BLaER1 treated with 17β-estradiol and CSF1 and Interleukin-3, amounts not matched to agents 10 nM and 100 nM (cell line): ENCODE measurements at regions not wholly inside any gene's neighbourhood (a gene's known extent, or its start where the extent isn't known, plus 50 kb on each side); places are given as distances from the start of the nearest gene placed in this dataset.

Source experiments
- H3K27ac ChIP-seq, 11 experiments: shearing (Covaris generic); formaldehyde crosslinking; 2 replicates each; pipeline ENCODE4 v1.8.1; 2022
- H3K27me3 ChIP-seq, 11 experiments: shearing (Covaris generic); formaldehyde crosslinking; 2 replicates each; pipeline ENCODE4 v1.8.1; 2022
- H3K36me3 ChIP-seq, 11 experiments: shearing (Covaris generic); formaldehyde crosslinking; 2 replicates each; pipeline ENCODE4 v1.8.1; 2022
- H3K4me1 ChIP-seq, 10 experiments: shearing (Covaris generic); formaldehyde crosslinking; 2 replicates each; pipeline ENCODE4 v1.8.1; 2022
- H3K4me2 ChIP-seq, 11 experiments: shearing (Covaris generic); formaldehyde crosslinking; 2 replicates each; pipeline ENCODE4 v1.8.1; 2022
- H3K4me3 ChIP-seq, 10 experiments: shearing (Covaris generic); formaldehyde crosslinking; 2 replicates each; pipeline ENCODE4 v1.8.1; 2022
- H3K9ac ChIP-seq, 11 experiments: shearing (Covaris generic); formaldehyde crosslinking; 2 replicates each; pipeline ENCODE4 v1.8.1; 2022
- H3K9me3 ChIP-seq, 11 experiments: shearing (Covaris generic); formaldehyde crosslinking; replicated peaks in 1 of 11; 2 replicates each; pipeline ENCODE4 v1.8.1; 2022
- H4K20me1 ChIP-seq, 11 experiments: shearing (Covaris generic); formaldehyde crosslinking; 2 replicates each; pipeline ENCODE4 v1.8.1; 2022
- Cebpa-rat ChIP-seq, 11 experiments: shearing (Covaris generic); IDR thresholded peaks; 2 replicates each; pipeline ENCODE4 v1.8.1; 2022

DNA sequence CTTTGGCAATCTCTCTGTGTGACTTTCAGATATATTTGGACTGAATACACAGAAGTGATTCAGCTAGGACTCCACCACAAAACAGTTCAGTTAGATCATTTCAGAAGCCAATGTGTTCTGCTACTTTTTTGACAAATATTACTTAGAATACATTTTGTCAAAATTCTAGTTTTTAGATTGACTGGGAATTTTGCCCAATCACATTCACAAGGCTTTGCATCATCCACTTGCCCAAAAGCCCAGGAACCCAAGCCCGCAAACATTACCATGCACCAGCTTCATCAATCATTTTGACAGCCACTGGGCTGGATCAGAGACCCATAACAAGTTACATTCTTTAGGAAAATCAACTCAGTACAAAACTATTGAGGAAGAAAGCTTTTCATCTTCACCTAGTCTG lies 256.6 kb upstream of the NDST3 start:
- Histone ChIP-seq H3K27ac (no peak overlapping the region), H4K20me1 (no peaks in the 10 kb centered on the region), H3K27me3 (no peaks in the 10 kb centered on the region), H3K4me1 (peaks cover 0 to 7% (median 0%) of the 10 kb centered on the region in 10 experiments; a peak in 1 of 20 replicates), H3K9ac (no peak overlapping the region), H3K9me3 (no peaks in the 10 kb centered on the region), H3K36me3 (no peaks in the 10 kb centered on the region), H3K4me3 (no peak overlapping the region), H3K4me2 (no peak overlapping the region)
- TF ChIP-seq Cebpa-rat (IDR thresholded peaks at IDR 0.05), result no peak

GRCh38 chr4:117783716-117784115 lies 250.6 kb upstream of the NDST3 start:
- TF ChIP-seq Cebpa-rat (IDR thresholded peaks at IDR 0.05), result no peak
- Histone ChIP-seq H3K4me2 (no peak overlapping the region), H3K9ac (no peak overlapping the region), H4K20me1 (no peaks in the 10 kb centered on the region), H3K27ac (no peak overlapping the region), H3K9me3 (no peaks in the 10 kb centered on the region), H3K4me3 (no peak overlapping the region), H3K4me1 (no peaks in the 10 kb centered on the region), H3K27me3 (no peaks in the 10 kb centered on the region), H3K36me3 (no peaks in the 10 kb centered on the region)

GRCh38 chr4:117784266-117784665 lies 250.0 kb upstream of the NDST3 start:
- Histone ChIP-seq H3K9me3 (no peaks in the 10 kb centered on the region), H3K4me3 (no peak overlapping the region), H3K9ac (no peak overlapping the region), H4K20me1 (no peaks in the 10 kb centered on the region), H3K4me2 (no peak overlapping the region), H3K4me1 (no peaks in the 10 kb centered on the region), H3K36me3 (no peaks in the 10 kb centered on the region), H3K27ac (no peak overlapping the region), H3K27me3 (no peaks in the 10 kb centered on the region)
- TF ChIP-seq Cebpa-rat (IDR thresholded peaks at IDR 0.05), result no peak

DNA sequence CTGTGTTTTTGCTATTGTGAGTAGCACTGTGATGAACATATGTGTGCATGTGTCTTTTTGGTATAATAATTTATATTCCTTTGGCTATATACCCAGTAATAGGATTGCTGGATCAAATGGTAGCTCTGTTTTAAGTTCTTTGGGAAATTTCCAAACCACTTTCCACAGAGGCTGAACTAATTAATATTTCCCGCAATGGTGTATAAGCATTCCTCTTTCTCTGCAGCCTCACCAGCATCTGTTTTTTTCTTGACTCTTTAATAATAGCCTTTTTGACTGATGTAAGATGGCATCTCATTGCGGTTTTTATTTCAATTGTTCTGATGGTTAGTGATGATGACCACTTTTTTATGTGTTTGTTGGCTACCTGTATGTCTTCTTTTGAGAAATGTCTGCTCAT lies 247.7 kb upstream of the NDST3 start:
- Histone ChIP-seq H3K4me1 (no peaks in the 10 kb centered on the region), H4K20me1 (no peaks in the 10 kb centered on the region), H3K9ac (no peak overlapping the region), H3K36me3 (no peaks in the 10 kb centered on the region), H3K4me3 (no peak overlapping the region), H3K9me3 (no peaks in the 10 kb centered on the region), H3K27ac (no peak overlapping the region), H3K27me3 (no peaks in the 10 kb centered on the region), H3K4me2 (no peak overlapping the region)
- TF ChIP-seq Cebpa-rat (IDR thresholded peaks at IDR 0.05), result no peak

DNA sequence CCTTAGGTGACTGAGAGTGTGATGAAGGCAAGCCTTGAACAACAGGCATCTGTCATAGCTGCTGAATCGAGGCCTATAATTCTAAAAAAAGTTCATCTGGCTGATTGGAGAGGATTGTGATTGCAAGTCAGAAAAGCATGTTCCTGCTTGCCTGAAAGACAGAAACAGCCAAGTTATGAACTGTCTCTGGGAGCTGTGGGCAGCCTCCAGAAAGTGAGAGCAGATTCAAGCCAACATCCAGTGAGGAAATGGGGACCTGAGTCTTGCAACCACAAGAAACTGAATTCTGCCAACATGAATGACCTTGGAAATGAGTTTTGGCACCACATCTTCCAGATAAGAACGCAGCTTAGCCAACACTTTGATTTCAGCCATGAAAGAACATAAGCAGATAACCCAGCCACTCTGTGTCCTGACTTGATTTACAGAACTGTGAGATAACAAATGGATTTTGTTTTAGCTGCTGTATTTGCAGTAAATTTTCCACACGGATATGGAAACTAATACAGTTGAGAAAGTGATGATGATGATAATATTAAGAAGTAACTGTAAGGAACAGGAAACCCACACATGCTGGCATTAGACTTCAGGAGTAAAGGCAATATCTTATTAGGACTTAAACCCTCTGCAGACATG lies 240.3 kb upstream of the NDST3 start:
- Histone ChIP-seq H3K9ac (no peak overlapping the region), H3K27me3 (no peaks in the 10 kb centered on the region), H3K36me3 (no peaks in the 10 kb centered on the region), H4K20me1 (no peaks in the 10 kb centered on the region), H3K27ac (no peak overlapping the region), H3K9me3 (no peaks in the 10 kb centered on the region), H3K4me3 (no peak overlapping the region), H3K4me2 (no peak overlapping the region), H3K4me1 (no peaks in the 10 kb centered on the region)
- TF ChIP-seq Cebpa-rat (IDR thresholded peaks at IDR 0.05), result no peak

DNA sequence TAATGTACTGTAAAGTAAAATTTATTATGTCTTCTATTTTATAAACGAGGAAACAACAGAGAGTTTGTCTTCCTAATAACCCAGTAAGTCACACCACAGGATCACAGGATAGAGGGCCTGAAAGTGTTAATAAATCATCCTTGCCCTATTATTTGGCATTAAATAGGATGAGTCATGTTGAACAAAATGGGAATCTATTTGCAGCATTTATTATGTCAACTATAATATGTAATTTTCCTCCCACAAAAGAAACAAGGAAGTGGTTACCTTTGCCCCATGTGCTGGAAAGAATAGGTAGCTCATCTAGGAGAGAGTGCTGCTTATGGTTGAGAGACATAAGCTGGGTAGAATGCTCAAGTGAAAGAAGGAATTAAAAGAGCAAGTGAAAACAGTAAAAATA lies 237.6 kb upstream of the NDST3 start:
- H3K4me3 ChIP-seq, result no peak overlapping the region
- H3K27me3 ChIP-seq, result no peaks in the 10 kb centered on the region
- no peaks in the 10 kb centered on the region for H4K20me1 ChIP-seq
- no peak overlapping the region for H3K27ac ChIP-seq
- no peak overlapping the region for H3K9ac ChIP-seq
- no peak overlapping the region for H3K4me2 ChIP-seq
- no peaks in the 10 kb centered on the region for H3K4me1 ChIP-seq
- no peaks in the 10 kb centered on the region for H3K36me3 ChIP-seq
- H3K9me3 ChIP-seq, result no peaks in the 10 kb centered on the region
- no peak for TF ChIP-seq Cebpa-rat (IDR thresholded peaks at IDR 0.05)

DNA sequence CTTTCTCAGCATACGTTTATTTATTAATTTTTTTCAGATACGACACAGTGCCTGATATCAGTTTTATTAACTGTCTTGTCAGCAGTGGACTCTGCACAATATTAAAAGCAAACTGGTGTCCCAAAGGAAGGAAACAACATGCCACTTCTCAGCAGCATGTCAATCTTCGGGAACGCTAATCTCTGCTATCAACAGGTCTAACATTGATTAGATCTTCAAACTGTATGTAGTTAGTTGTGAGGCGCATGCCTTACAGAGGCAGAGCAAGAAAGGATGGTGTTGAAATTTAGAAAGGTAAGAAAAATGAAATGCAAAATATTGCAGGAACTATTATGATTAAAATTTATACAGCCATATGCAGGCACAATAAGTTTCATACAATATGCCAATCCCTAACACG lies 233.7 kb upstream of the NDST3 start:
- Histone ChIP-seq H3K4me3 (no peak overlapping the region), H3K27ac (no peak overlapping the region), H3K4me1 (no peaks in the 10 kb centered on the region), H3K4me2 (no peak overlapping the region), H3K9ac (no peak overlapping the region), H3K9me3 (no peaks in the 10 kb centered on the region), H4K20me1 (no peaks in the 10 kb centered on the region), H3K27me3 (no peaks in the 10 kb centered on the region), H3K36me3 (no peaks in the 10 kb centered on the region)
- no peak for TF ChIP-seq Cebpa-rat (IDR thresholded peaks at IDR 0.05)

DNA sequence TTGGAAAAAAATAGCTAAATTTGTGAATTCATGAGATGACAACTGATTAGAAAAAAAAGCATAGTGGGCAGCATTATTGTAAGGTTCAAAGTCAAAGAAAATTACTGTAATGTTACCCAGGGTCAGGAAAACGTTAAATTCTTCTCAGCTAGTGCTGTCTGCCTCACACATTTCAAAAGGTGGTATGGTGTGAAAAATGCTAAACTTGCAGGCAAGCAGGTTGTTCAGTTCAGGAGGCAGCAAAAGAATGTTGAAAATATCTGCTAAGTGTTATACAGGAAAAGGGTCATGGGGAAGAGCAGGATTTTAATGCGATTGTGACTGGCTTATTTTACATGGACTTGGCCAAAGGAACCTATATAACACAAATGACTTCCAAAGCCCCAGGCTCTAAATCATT lies 232.5 kb upstream of the NDST3 start:
- no peak for TF ChIP-seq Cebpa-rat (IDR thresholded peaks at IDR 0.05)

GRCh38 chr4:117811731-117812130 lies 222.6 kb upstream of the NDST3 start:
- no peak overlapping the region for H3K27ac ChIP-seq
- no peaks in the 10 kb centered on the region for H3K9me3 ChIP-seq
- H3K36me3 ChIP-seq, result no peaks in the 10 kb centered on the region
- H3K9ac ChIP-seq, result no peak overlapping the region
- H3K4me2 ChIP-seq, result no peak overlapping the region
- no peak for TF ChIP-seq Cebpa-rat (IDR thresholded peaks at IDR 0.05)
- no peak overlapping the region for H3K4me3 ChIP-seq
- peaks cover 0 to 3% (median 0%) of the 10 kb centered on the region in 10 experiments; a peak in 4 of 20 replicates for H3K4me1 ChIP-seq
- no peaks in the 10 kb centered on the region for H4K20me1 ChIP-seq
- H3K27me3 ChIP-seq, result no peaks in the 10 kb centered on the region

More for the DNA sequence above, 232.5 kb upstream of the NDST3 start:
- H3K36me3 ChIP-seq, result no peaks in the 10 kb centered on the region
- no peak overlapping the region for H3K4me3 ChIP-seq
- no peak overlapping the region for H3K4me2 ChIP-seq
- no peaks in the 10 kb centered on the region for H4K20me1 ChIP-seq
- no peaks in the 10 kb centered on the region for H3K27me3 ChIP-seq
- no peak overlapping the region for H3K27ac ChIP-seq
- H3K4me1 ChIP-seq, result no peaks in the 10 kb centered on the region
- no peak overlapping the region for H3K9ac ChIP-seq
- no peaks in the 10 kb centered on the region for H3K9me3 ChIP-seq
